ENCODE measurements at regions not wholly inside any gene's neighbourhood (a gene's known extent, or its start where the extent isn't known, plus 50 kb on each side); places are given as distances from the start of the nearest gene placed in this dataset.

DNA sequence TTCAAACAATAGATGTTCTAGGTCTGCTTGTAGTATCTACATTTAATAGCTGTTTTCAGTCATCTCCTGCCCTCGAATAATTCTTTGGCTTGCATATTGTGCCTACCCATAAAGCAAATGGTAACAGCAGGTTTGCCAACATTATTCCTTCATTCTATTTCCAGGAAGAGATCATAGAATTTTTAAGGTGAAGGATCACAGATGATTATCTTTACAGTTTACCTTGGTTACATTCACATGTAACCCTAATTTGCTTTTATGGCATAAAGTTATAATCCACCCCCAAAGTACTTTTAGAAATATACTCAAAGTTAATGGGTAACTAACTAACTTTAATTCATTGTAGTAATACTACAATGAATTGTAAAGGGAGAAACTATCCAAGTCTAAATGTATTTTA, 315.5 kb downstream of the NSUN3 start:
- Histone ChIP-seq H3K9ac (ENCODE audit: low read depth in 2 of 2, low read length in 2 of 2) (no peak overlapping the region), H3K27ac (no peak overlapping the region), H3K4me3 (no peak overlapping the region), H3K36me3 (no peaks in the 10 kb centered on the region), H3K4me1 (no peaks in the 10 kb centered on the region), H3K27me3 (no peaks in the 10 kb centered on the region), H3K9me3 (no peaks in the 10 kb centered on the region)
- intact Hi-C loops (cut with DNase I): no loop called here
- TF ChIP-seq, protein P1, sequence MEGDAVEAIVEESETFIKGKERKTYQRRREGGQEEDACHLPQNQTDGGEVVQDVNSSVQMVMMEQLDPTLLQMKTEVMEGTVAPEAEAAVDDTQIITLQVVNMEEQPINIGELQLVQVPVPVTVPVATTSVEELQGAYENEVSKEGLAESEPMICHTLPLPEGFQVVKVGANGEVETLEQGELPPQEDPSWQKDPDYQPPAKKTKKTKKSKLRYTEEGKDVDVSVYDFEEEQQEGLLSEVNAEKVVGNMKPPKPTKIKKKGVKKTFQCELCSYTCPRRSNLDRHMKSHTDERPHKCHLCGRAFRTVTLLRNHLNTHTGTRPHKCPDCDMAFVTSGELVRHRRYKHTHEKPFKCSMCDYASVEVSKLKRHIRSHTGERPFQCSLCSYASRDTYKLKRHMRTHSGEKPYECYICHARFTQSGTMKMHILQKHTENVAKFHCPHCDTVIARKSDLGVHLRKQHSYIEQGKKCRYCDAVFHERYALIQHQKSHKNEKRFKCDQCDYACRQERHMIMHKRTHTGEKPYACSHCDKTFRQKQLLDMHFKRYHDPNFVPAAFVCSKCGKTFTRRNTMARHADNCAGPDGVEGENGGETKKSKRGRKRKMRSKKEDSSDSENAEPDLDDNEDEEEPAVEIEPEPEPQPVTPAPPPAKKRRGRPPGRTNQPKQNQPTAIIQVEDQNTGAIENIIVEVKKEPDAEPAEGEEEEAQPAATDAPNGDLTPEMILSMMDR (IDR thresholded peaks at IDR 0.05): no peak
- no peak for DNase-seq

DNA sequence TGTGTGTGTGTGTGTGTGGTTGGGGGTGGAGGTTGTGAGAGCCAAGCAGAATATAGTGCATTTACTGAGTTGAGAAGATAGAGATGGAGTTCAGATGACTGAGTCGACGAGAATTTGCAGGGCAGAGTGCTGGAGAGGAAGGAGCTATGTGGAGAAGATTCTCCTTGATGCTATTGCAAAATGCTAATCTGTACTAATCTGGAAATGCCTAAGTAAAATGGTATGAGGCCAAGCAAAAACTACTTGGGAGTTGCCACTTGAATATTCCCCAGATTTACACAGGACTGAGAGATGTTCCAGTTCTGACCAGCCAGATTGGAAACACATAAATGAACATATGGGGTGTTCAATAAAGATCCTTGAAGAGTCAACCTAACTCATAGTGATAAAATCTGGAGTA, 316.4 kb downstream of the NSUN3 start:
- intact Hi-C loops (cut with DNase I): no loop called here
- Histone ChIP-seq H3K27me3 (no peaks in the 10 kb centered on the region), H3K9ac (ENCODE audit: low read depth in 2 of 2, low read length in 2 of 2) (no peak overlapping the region), H3K9me3 (no peaks in the 10 kb centered on the region), H3K4me3 (no peak overlapping the region), H3K27ac (no peak overlapping the region), H3K4me1 (no peaks in the 10 kb centered on the region), H3K36me3 (no peaks in the 10 kb centered on the region)
- TF ChIP-seq, protein P1 (IDR thresholded peaks at IDR 0.05): no peak
- no peak for DNase-seq

DNA sequence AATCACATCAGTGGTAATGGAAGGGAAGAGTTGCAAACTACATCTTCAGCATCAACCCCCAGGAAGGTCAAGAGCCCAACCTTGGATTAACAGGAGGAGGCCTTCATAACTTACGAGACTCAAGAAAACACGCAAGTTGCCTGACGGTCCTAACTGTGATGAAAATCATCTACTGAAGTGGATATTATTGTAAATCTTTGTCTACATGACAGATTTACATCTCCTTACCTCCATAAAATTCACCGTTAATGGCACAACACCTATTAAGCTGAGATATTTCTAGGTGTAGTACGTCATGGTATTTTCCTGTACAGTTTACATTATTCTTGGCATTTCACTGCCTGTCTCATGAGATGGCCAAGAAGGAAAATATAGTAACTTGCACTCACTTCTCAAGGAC, 332.0 kb downstream of the NSUN3 start:
- no peak for DNase-seq
- Histone ChIP-seq H3K36me3 (no peaks in the 10 kb centered on the region), H3K4me3 (no peak overlapping the region), H3K9me3 (no peaks in the 10 kb centered on the region), H3K27ac (no peak overlapping the region), H3K9ac (ENCODE audit: low read depth in 2 of 2, low read length in 2 of 2) (no peak overlapping the region), H3K27me3 (no peaks in the 10 kb centered on the region), H3K4me1 (no peaks in the 10 kb centered on the region)
- intact Hi-C loops (cut with DNase I): no loop called here
- TF ChIP-seq, protein P1 (IDR thresholded peaks at IDR 0.05): no peak

DNA sequence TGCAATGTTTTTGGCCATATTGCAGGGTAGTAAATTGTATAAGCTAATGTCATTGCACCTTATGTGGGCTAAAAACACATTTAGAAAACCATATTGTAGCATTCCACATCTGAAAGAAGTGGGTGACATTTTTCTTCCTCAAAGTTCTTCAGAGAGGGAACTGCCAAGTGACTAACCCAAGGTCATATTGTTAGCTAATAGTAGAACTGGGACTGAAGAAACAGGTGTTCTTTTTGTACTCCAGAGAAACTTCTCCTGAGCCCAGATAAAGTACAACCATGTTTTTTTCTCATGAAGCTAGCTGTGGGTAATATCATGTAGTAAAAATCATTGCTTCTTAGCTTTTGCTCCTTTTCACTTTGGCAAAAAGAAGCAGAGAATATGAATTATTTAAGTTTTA, 333.0 kb downstream of the NSUN3 start:
- DNase-seq: no peak
- H3K4me1 ChIP-seq: no peaks in the 10 kb centered on the region
- no peaks in the 10 kb centered on the region for H3K36me3 ChIP-seq
- H3K27me3 ChIP-seq: no peaks in the 10 kb centered on the region
- H3K9me3 ChIP-seq: no peaks in the 10 kb centered on the region
- H3K9ac ChIP-seq (ENCODE audit: low read depth in 2 of 2, low read length in 2 of 2): no peak overlapping the region
- TF ChIP-seq, protein P1 (IDR thresholded peaks at IDR 0.05): no peak
- H3K4me3 ChIP-seq: no peak overlapping the region
- no peak overlapping the region for H3K27ac ChIP-seq
- intact Hi-C loops (cut with DNase I): no loop called here

DNA sequence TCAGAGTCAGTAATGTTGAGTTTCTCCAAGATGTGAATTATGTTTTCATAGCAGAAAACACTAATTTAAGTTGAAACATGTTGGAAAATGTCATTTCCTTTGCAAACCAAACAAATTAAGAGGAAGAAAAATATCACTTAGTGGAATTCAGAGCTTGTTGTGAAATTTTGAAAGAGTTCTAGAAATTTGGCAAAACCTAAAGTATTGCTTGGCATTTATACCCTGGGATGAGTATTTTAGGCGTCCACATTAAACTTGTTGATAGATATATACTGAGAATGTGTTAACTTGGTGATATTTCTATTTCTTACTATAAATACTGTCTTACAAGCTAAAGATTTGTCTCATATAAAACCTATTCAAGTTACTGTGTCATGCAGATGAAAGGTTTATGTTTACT, 335.2 kb downstream of the NSUN3 start:
- Histone ChIP-seq H3K27ac (no peak overlapping the region), H3K9ac (ENCODE audit: low read depth in 2 of 2, low read length in 2 of 2) (no peak overlapping the region), H3K4me1 (no peaks in the 10 kb centered on the region), H3K36me3 (no peaks in the 10 kb centered on the region), H3K4me3 (no peak overlapping the region), H3K9me3 (no peaks in the 10 kb centered on the region), H3K27me3 (no peaks in the 10 kb centered on the region)
- intact Hi-C loops (cut with DNase I): no loop called here
- TF ChIP-seq, protein P1 (IDR thresholded peaks at IDR 0.05): no peak
- DNase-seq: no peak

DNA sequence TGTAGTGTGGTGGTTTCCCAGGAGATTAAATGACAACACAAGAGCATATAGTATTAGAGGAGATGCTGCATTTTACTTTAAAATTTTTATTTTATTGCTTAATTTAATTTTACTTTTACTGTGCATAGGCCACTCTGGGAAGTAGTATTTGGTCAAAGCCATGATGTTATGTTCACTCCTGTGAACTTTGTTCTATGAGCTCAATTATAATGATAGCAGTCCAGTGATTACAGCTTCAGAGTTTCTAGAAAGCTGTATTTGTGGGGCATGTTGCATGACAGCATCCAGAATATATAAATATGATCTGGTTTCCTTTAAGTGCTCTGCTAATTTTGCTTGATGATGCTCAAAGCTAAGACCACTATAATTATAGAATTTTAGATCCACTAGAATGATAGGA, 338.6 kb downstream of the NSUN3 start:
- Histone ChIP-seq H3K27ac (no peak overlapping the region), H3K4me1 (no peaks in the 10 kb centered on the region), H3K9me3 (no peaks in the 10 kb centered on the region), H3K27me3 (no peaks in the 10 kb centered on the region), H3K9ac (ENCODE audit: low read depth in 2 of 2, low read length in 2 of 2) (no peak overlapping the region), H3K4me3 (no peak overlapping the region), H3K36me3 (no peaks in the 10 kb centered on the region)
- intact Hi-C loops (cut with DNase I): no loop called here
- DNase-seq: no peak
- TF ChIP-seq, protein P1 (IDR thresholded peaks at IDR 0.05): no peak
